ENCODE measurements at regions not wholly inside any gene's neighbourhood (a gene's known extent, or its start where the extent isn't known, plus 50 kb on each side); places are given as distances from the start of the nearest gene placed in this dataset.

DNA sequence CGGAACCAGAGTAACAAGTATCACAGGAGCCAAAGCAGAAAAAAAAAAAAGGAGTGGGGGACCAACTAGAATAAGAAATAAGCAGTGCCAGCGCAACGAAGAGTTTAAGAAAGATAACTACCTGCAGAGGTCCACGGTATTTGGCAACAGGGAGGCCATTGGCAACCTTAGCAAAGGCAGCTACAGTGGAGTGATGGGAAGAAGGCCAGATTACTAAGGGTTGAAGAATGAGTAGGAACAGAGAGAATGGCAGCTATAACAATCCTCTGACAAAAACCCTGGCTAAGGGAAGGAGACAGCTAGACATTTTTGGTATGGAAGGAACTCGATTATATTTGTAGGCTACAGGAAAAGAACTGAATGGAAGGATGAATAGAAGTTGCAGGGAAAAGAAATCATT, 93.4 kb upstream of the DMAC1 start:
- TF ChIP-seq POLR2A (IDR thresholded peaks at IDR 0.05; ENCODE audit: low read length) (no peak), GATA1 (IDR thresholded peaks at IDR 0.05; ENCODE audit: low read depth, low read length) (no peak)

Measured in erythroblast (primary cell).